ENCODE measurements at regions not wholly inside any gene's neighbourhood (a gene's known extent, or its start where the extent isn't known, plus 50 kb on each side); places are given as distances from the start of the nearest gene placed in this dataset.

DNA sequence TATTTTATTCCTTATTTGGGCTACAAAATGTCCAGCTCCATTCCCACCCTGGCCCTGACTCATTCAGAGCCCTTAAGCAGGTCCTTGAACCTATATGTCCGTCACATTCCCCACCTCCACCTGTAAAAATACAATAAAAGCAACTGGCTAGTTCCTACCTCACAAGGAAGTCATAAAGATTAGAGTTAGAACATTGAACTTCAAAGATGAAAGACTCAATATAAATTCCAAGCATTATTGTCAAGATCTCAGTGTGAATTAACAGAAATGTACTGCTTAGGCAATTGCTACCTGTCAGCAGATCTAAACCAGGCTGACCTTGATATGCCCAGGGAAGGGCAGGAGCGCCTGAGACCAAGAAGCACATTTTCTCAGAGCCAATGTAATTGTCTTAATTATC, 221.8 kb downstream of the ENC1 start:
- Histone ChIP-seq H3K27ac (ENCODE audit: low read length) (no peak overlapping the region), H3K27me3 (replicated peaks in 1 of 2; ENCODE audit: control insufficient read depth in 2 of 2, extremely low read depth in 1 of 2, insufficient read depth in 2 of 2, low read length in 1 of 2) (no peaks in the 10 kb centered on the region), H3K4me3 (ENCODE audit: control insufficient read depth in 1 of 2, extremely low read depth in 1 of 2, low read length in 1 of 2) (no peak overlapping the region), H3K4me1 (ENCODE audit: control insufficient read depth in 1 of 2, extremely low read depth in 1 of 2, insufficient read depth in 2 of 2, low read length in 2 of 2) (peaks cover 0 to 4% of the 10 kb centered on the region in 2 experiments), H3K9me3 (no peaks in the 10 kb centered on the region), H3K36me3 (ENCODE audit: control insufficient read depth in 2 of 2, extremely low read depth in 1 of 2, insufficient read depth in 1 of 2, low read length in 1 of 2) (no peaks in the 10 kb centered on the region)
- peaks cover 0 to 10% (median 0%) of the 10 kb centered on the region in 3 donors for H3K4me1 Mint-ChIP-seq
- no peak for DNase-seq
- H3K27ac Mint-ChIP-seq, result no peak overlapping the region
- H3K36me3 Mint-ChIP-seq, result no peaks in the 10 kb centered on the region
- no peaks in the 10 kb centered on the region for H3K9me3 Mint-ChIP-seq
- ATAC-seq (replicated peaks in 1 of 4), result no peak
- no peak overlapping the region for H3K4me3 Mint-ChIP-seq
- WGBS (ENCODE audit: insufficient coverage), result 57% methylated on average over 1 of the region's 2 CpGs
- CTCF ChIA-PET, result interaction anchor here in 1 of 2 donors (1.2 kb wide), 1 partner anchor 160 kb away, joined by 3 read pairs; no protein-coding TSS in a partner anchor
- POLR2A ChIA-PET, result no interaction called here
- H3K27me3 Mint-ChIP-seq, result peaks cover 8 to 16% of the 10 kb centered on the region in 2 donors

DNA sequence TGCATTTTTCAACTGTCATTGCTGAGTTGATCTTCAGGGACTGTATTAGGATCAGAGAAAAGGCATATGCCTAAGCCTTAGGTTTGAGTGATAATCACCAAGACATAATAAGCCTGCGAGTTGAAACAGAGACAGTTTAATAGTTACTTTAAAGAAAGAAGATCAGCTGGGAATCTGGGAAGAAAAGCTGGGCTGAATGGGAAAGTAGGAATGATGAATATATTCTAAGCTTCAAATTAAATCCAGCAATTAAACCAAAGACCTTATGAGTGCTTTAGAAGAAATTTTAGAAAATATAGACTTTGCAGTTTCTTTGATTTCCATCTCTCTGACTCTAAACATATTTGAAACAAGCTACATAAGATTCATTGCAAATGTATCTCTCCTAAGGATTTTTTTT, 222.3 kb downstream of the ENC1 start:
- DNase-seq, result no peak
- Histone ChIP-seq H3K36me3 (ENCODE audit: control insufficient read depth in 2 of 2, extremely low read depth in 1 of 2, insufficient read depth in 1 of 2, low read length in 1 of 2) (no peaks in the 10 kb centered on the region), H3K4me1 (ENCODE audit: control insufficient read depth in 1 of 2, extremely low read depth in 1 of 2, insufficient read depth in 2 of 2, low read length in 2 of 2) (peaks cover 0 to 4% of the 10 kb centered on the region in 2 experiments), H3K27ac (ENCODE audit: low read length) (no peak overlapping the region), H3K4me3 (ENCODE audit: control insufficient read depth in 1 of 2, extremely low read depth in 1 of 2, low read length in 1 of 2) (no peak overlapping the region), H3K9me3 (no peaks in the 10 kb centered on the region), H3K27me3 (replicated peaks in 1 of 2; ENCODE audit: control insufficient read depth in 2 of 2, extremely low read depth in 1 of 2, insufficient read depth in 2 of 2, low read length in 1 of 2) (no peaks in the 10 kb centered on the region)
- no peak for ATAC-seq (replicated peaks in 1 of 4)
- CTCF ChIA-PET, result no interaction called here
- Mint-ChIP-seq H3K27me3 (peaks cover 8 to 18% of the 10 kb centered on the region in 2 donors), H3K4me3 (no peak overlapping the region), H3K4me1 (peaks cover 0 to 10% (median 0%) of the 10 kb centered on the region in 3 donors), H3K27ac (no peak overlapping the region), H3K36me3 (no peaks in the 10 kb centered on the region), H3K9me3 (no peaks in the 10 kb centered on the region)
- no CpG with 5 or more reads among the region's 1 CpG for WGBS (ENCODE audit: insufficient coverage)
- POLR2A ChIA-PET, result no interaction called here

DNA sequence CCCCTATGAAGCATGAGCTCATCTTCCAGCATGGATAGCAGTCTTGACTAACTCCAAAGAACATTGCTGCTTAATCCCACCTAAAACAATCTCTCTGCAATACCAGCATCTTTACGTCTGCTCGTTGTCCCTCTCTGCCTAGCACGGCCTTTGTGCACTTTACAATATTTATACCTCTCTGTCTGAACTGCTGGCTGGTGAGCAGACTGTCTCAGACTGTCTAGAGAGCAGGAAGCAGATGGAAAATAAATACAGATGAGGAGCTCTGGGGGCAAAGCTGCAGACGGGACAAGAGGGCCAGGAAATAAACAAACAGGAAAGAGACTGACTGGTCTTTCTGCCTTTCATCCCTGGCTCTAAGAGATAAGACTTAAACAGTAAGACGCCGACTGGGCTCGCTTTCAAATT, 224.8 kb downstream of the ENC1 start:
- DNase-seq (no peak), ATAC-seq (replicated peaks in 1 of 4) (no peak)
- ChIA-PET CTCF (interaction anchor here in 1 of 2 donors (0.6 kb wide), 1 partner anchor 831 kb away, joined by 4 read pairs; no protein-coding TSS in a partner anchor), POLR2A (no interaction called here)
- Mint-ChIP-seq H3K27me3 (peaks cover 8 to 17% of the 10 kb centered on the region in 2 donors), H3K9me3 (no peaks in the 10 kb centered on the region), H3K4me3 (no peak overlapping the region), H3K36me3 (no peaks in the 10 kb centered on the region), H3K27ac (no peak overlapping the region), H3K4me1 (peaks cover 0 to 10% (median 0%) of the 10 kb centered on the region in 3 donors)
- no peaks in the 10 kb centered on the region for H3K36me3 ChIP-seq (ENCODE audit: control insufficient read depth in 2 of 2, extremely low read depth in 1 of 2, insufficient read depth in 1 of 2, low read length in 1 of 2)
- H3K27me3 ChIP-seq (replicated peaks in 1 of 2; ENCODE audit: control insufficient read depth in 2 of 2, extremely low read depth in 1 of 2, insufficient read depth in 2 of 2, low read length in 1 of 2), result no peaks in the 10 kb centered on the region
- H3K9me3 ChIP-seq, result no peaks in the 10 kb centered on the region
- H3K4me3 ChIP-seq (ENCODE audit: control insufficient read depth in 1 of 2, extremely low read depth in 1 of 2, low read length in 1 of 2), result no peak overlapping the region
- H3K27ac ChIP-seq (ENCODE audit: low read length), result no peak overlapping the region
- 67% methylated on average over 1 of the region's 7 CpGs for WGBS (ENCODE audit: insufficient coverage)
- peaks cover 0 to 4% of the 10 kb centered on the region in 2 experiments for H3K4me1 ChIP-seq (ENCODE audit: control insufficient read depth in 1 of 2, extremely low read depth in 1 of 2, insufficient read depth in 2 of 2, low read length in 2 of 2)

DNA sequence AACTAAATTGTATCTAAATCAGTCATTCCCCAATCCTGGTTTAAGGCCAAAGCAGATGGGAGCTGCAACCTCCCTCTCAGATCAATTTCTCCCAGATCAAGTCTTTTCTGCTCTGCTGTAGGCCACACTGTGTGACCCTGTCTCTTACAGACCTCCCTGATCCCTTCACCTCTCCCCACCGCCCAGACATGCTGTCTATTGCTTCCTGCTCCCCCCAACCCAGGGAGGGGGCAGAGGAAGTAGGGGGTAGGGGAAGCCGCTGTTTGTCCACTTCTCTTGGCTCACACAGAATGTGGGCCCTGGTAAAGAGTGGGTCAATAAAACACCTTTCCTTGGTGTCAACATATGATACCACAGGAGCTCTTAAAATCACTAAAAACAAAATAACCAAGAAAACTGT, 226.3 kb downstream of the ENC1 start:
- H3K4me3 ChIP-seq (ENCODE audit: control insufficient read depth in 1 of 2, extremely low read depth in 1 of 2, low read length in 1 of 2), result no peak overlapping the region
- no peak for DNase-seq
- ChIA-PET CTCF (no interaction called here), POLR2A (no interaction called here)
- H3K27ac ChIP-seq (ENCODE audit: low read length), result no peak overlapping the region
- Mint-ChIP-seq H3K4me3 (no peak overlapping the region), H3K27me3 (peaks cover 8 to 26% of the 10 kb centered on the region in 2 donors), H3K27ac (no peak overlapping the region), H3K9me3 (no peaks in the 10 kb centered on the region), H3K36me3 (no peaks in the 10 kb centered on the region), H3K4me1 (peaks cover 0 to 10% (median 0%) of the 10 kb centered on the region in 3 donors)
- ATAC-seq (replicated peaks in 1 of 4), result no peak
- no peaks in the 10 kb centered on the region for H3K36me3 ChIP-seq (ENCODE audit: control insufficient read depth in 2 of 2, extremely low read depth in 1 of 2, insufficient read depth in 1 of 2, low read length in 1 of 2)
- no CpG with 5 or more reads among the region's 2 CpGs for WGBS (ENCODE audit: insufficient coverage)
- H3K9me3 ChIP-seq, result no peaks in the 10 kb centered on the region
- no peaks in the 10 kb centered on the region for H3K27me3 ChIP-seq (replicated peaks in 1 of 2; ENCODE audit: control insufficient read depth in 2 of 2, extremely low read depth in 1 of 2, insufficient read depth in 2 of 2, low read length in 1 of 2)
- peaks cover 0 to 4% of the 10 kb centered on the region in 2 experiments for H3K4me1 ChIP-seq (ENCODE audit: control insufficient read depth in 1 of 2, extremely low read depth in 1 of 2, insufficient read depth in 2 of 2, low read length in 2 of 2)

DNA sequence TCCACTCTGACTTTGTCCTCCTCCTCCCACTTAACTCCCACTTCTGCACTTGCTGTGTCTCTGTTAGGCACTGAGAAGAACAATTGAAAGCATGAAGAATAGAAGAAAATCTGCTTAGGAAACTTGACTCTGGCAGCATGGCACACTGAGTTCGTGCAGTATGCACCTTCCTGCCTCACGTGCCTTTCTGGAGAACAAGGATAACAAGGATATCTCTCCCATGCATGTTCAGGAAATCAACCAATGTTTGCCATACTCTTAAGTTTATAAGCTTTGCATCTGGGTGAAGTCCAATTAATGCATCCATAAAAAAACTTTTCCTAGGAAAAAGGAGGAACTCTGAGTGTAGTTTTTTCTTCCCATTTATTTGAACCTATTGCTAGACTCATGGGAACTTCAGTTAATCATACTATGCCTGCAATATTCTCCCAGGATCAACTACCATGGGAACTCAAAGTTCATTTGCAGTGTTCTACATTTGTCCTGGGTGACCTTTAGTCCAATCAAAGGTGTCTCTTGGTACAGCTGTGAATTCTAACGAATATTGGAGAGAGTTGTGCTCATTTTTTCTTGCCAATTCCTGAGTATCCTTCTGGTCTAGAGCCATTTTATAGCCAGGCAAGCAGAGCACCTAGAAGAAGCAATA, 227.0 kb downstream of the ENC1 start:
- no peak overlapping the region for H3K27ac Mint-ChIP-seq
- no peaks in the 10 kb centered on the region for H3K36me3 Mint-ChIP-seq
- CTCF ChIA-PET, result no interaction called here
- Histone ChIP-seq H3K4me3 (ENCODE audit: control insufficient read depth in 1 of 2, extremely low read depth in 1 of 2, low read length in 1 of 2) (no peak overlapping the region), H3K27me3 (replicated peaks in 1 of 2; ENCODE audit: control insufficient read depth in 2 of 2, extremely low read depth in 1 of 2, insufficient read depth in 2 of 2, low read length in 1 of 2) (no peaks in the 10 kb centered on the region), H3K36me3 (ENCODE audit: control insufficient read depth in 2 of 2, extremely low read depth in 1 of 2, insufficient read depth in 1 of 2, low read length in 1 of 2) (no peaks in the 10 kb centered on the region), H3K9me3 (no peaks in the 10 kb centered on the region), H3K4me1 (ENCODE audit: control insufficient read depth in 1 of 2, extremely low read depth in 1 of 2, insufficient read depth in 2 of 2, low read length in 2 of 2) (peaks cover 0 to 4% of the 10 kb centered on the region in 2 experiments), H3K27ac (ENCODE audit: low read length) (no peak overlapping the region)
- DNase-seq, result no peak
- H3K4me1 Mint-ChIP-seq, result peaks cover 0 to 10% (median 0%) of the 10 kb centered on the region in 3 donors
- H3K9me3 Mint-ChIP-seq, result no peaks in the 10 kb centered on the region
- peaks cover 6 to 22% of the 10 kb centered on the region in 2 donors for H3K27me3 Mint-ChIP-seq
- no peak overlapping the region for H3K4me3 Mint-ChIP-seq
- ATAC-seq (replicated peaks in 1 of 4), result no peak
- 80% methylated on average over 3 of the region's 3 CpGs for WGBS (ENCODE audit: insufficient coverage)
- POLR2A ChIA-PET, result no interaction called here

DNA sequence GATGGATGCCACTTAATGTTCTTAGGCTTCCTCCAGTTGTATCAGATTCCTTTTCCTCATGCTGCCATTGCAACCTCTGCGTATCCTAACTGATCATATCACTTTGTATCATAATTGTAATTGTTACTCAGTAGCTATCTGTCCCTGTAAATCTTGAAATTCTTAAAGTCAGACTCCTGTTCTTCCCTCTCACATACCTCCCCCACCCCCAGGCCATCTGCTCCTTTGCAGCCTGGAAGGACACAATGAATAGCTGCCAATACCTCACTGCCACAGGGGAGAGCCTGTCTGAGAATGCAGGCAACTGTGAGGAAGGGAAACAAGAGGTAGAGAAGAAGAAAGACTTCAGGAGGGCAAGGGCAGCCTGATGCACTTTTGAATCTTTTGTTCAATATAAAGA, 228.5 kb downstream of the ENC1 start:
- WGBS (ENCODE audit: insufficient coverage), result no CpG with 5 or more reads among the region's 1 CpG
- no peak overlapping the region for H3K27ac Mint-ChIP-seq

More for the DNA sequence above, 228.5 kb downstream of the ENC1 start:
- Mint-ChIP-seq H3K36me3 (no peaks in the 10 kb centered on the region), H3K27me3 (peaks cover 6 to 22% of the 10 kb centered on the region in 2 donors), H3K4me1 (peaks cover 0 to 10% (median 0%) of the 10 kb centered on the region in 3 donors), H3K9me3 (no peaks in the 10 kb centered on the region), H3K4me3 (no peak overlapping the region)
- ATAC-seq (replicated peaks in 1 of 4), result no peak
- Histone ChIP-seq H3K4me1 (ENCODE audit: control insufficient read depth in 1 of 2, extremely low read depth in 1 of 2, insufficient read depth in 2 of 2, low read length in 2 of 2) (peaks cover 0 to 4% of the 10 kb centered on the region in 2 experiments), H3K36me3 (ENCODE audit: control insufficient read depth in 2 of 2, extremely low read depth in 1 of 2, insufficient read depth in 1 of 2, low read length in 1 of 2) (no peaks in the 10 kb centered on the region), H3K9me3 (no peaks in the 10 kb centered on the region), H3K4me3 (ENCODE audit: control insufficient read depth in 1 of 2, extremely low read depth in 1 of 2, low read length in 1 of 2) (no peak overlapping the region), H3K27ac (ENCODE audit: low read length) (no peak overlapping the region), H3K27me3 (replicated peaks in 1 of 2; ENCODE audit: control insufficient read depth in 2 of 2, extremely low read depth in 1 of 2, insufficient read depth in 2 of 2, low read length in 1 of 2) (no peaks in the 10 kb centered on the region)
- CTCF ChIA-PET, result no interaction called here
- DNase-seq, result no peak
- POLR2A ChIA-PET, result no interaction called here

Measured in T-cell (primary cell).